ENCODE measurements at regions not wholly inside any gene's neighbourhood (a gene's known extent, or its start where the extent isn't known, plus 50 kb on each side); places are given as distances from the start of the nearest gene placed in this dataset.

- TF ChIP-seq, protein P1, sequence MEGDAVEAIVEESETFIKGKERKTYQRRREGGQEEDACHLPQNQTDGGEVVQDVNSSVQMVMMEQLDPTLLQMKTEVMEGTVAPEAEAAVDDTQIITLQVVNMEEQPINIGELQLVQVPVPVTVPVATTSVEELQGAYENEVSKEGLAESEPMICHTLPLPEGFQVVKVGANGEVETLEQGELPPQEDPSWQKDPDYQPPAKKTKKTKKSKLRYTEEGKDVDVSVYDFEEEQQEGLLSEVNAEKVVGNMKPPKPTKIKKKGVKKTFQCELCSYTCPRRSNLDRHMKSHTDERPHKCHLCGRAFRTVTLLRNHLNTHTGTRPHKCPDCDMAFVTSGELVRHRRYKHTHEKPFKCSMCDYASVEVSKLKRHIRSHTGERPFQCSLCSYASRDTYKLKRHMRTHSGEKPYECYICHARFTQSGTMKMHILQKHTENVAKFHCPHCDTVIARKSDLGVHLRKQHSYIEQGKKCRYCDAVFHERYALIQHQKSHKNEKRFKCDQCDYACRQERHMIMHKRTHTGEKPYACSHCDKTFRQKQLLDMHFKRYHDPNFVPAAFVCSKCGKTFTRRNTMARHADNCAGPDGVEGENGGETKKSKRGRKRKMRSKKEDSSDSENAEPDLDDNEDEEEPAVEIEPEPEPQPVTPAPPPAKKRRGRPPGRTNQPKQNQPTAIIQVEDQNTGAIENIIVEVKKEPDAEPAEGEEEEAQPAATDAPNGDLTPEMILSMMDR (IDR thresholded peaks at IDR 0.05) = no peak
- no peak for TF ChIP-seq POLR2A (IDR thresholded peaks at IDR 0.05)
These were observed 483.1 kb upstream of the CNTNAP2 start for GRCh38 chr7:145633513-145633912.
